HuH-7 (cell line): ENCODE measurements at regions not wholly inside any gene's neighbourhood (a gene's known extent, or its start where the extent isn't known, plus 50 kb on each side); places are given as distances from the start of the nearest gene placed in this dataset.
"Not testable (repeated sequence)": the region's sequence is repeated elsewhere in the genome, so short reads cannot be mapped to it uniquely, and the experiment has no call there.

Experiments used
- DNase-seq: peaks from one replicate; pipeline ENCODE4 v3.0.0; 2011; ENCODE audit warnings: low spot score

DNA sequence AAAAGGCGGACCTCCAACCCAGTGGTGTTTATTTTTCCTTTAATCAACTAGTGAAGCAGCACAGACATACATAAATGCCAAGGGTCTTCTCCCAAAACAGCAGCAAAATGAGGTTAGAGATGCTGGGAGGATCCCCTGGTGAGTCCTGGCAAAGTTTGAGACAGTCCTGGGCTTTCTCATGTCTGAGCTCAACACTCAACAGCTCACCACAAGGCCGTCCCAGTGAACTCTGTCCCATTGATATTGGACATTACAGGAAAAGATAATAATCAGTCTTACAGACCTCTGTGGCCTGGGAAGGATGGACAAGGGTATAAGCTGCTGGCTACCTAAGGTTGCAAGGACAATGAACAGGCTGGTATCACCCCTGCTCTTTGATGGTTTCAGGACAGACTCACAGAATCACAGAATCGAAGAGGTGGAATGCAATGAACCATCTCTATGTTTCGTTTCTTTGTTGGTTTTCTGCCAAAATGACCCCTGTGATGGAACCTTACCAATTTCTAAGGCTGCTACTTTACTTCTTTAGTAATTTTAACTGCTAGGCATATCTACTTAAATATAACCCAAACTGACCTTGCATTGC lies 551.8 kb downstream of the RAB28 start:
- DNase-seq, result no peak

DNA sequence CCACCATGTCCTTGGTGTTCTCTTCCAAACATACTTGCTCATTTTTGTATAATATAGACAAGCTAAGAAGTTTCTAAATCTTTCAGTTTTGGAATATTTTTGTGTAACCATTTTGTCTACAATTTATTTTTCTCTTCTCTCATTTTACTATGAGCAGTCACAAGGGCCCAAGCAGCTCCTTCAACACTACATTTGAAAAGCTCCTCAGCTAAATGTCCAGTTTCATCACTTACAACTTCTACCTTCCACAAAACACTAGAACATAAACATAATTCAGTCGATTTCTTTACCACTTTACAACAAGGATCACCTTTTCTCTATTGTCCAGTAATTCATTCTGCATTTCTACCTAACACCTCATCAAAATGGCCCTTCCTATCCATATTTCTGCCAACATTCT lies 554.4 kb downstream of the RAB28 start:
- no peak for DNase-seq

DNA sequence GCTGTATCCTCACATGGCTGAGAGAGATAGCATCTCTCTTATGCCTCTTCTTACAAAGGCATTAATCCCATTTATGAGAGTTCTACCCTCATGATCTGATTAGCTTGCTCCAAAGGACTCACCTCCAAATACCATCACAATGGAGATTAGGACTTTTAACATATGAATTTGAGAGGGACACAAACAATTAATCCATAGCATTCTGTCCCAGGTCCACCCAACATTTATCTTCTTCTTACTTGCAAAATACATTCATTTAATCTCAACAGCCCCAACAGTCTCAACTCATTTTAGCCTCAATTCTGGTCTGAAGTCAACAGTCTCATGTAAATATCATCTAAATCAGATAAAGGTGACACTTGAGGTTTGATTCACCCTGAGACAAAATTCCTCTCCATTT lies 555.4 kb downstream of the RAB28 start:
- no peak for DNase-seq

DNA sequence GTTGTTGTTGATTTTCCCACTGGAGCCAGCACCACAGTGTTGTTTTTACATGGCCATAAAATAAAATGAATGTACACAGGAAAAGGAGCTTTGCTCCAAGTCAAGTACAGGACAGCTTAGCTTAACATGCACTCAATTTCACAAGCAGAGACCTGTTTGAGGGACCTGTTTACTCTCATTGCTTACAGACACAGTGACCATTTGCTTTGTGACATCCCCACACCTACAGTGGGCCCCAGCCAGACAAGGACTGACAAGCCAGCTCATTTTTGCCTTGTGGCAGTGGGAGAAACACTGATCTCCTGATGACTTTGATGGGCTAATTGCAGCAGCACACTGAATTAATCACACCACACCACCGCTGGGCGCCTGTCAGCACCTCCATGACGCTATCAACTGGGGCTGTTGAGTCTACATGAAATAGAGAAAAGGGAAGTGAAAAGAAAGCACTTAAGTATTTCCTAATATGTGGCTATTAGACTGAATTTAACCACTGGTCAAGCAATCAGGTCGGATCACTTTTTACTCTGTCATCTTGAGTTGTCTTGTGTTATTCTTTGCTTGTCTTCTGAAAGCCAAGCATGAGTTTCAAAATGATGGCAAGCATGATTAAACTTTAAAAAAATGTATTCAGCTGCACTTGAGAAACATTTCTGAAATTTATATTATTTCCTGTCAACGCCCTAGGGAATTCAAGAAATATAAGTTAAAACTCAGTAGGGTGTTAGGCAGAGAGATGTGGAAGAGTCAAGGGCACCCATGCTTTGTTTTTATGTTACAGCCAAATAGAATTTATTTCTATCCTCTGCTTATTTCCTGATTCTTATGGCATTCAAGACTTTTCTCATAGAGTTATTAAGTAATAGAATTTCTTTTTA lies 557.7 kb downstream of the RAB28 start:
- DNase-seq, result peak; percentile 9

DNA sequence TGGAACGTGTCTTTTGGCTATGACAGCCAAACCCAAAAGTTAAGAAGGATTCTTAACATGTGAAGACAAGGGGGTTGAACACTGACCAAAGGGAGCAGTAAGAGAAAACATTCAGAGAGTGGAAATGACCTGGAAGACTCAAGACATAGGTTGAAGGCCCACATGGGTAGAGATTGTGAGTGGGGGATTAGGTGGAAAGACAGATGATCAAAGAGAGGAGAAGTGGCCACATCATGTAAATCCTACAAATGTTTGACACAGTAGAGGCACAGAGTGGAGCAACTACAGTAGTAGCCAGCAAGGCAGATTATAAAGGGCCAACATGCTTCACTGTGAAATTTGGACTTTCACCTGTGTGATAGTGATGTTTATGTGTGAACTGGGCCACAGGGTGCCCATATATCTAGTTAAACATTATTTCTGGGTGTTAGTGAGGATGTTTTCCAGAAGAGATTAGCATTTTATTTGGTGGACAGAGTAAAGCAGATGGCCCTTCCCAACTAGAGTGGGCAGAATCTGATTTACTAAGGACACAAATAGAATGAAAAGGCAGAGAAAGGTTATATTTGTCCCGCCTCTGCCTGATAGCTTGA lies 559.3 kb downstream of the RAB28 start:
- DNase-seq, result peak; percentile 2

DNA sequence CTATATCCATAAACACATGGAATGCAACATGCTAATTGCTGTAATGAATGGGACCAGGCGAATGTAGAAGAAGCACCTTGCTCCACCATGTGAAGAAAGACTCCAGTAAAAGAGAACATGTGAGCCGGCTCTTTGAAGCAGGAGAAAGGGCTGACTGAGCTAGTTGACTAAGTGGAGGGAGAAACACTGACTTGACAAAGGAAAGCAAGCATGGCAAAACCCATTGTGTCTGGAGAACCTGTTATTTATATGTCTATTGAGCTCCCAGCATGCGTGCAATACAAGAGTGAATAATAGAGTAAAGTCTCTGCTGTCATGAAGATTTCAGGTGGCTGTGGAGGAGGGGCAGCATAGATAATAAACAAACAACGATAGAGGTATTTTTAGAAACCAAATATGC lies 559.9 kb downstream of the RAB28 start:
- no peak for DNase-seq

DNA sequence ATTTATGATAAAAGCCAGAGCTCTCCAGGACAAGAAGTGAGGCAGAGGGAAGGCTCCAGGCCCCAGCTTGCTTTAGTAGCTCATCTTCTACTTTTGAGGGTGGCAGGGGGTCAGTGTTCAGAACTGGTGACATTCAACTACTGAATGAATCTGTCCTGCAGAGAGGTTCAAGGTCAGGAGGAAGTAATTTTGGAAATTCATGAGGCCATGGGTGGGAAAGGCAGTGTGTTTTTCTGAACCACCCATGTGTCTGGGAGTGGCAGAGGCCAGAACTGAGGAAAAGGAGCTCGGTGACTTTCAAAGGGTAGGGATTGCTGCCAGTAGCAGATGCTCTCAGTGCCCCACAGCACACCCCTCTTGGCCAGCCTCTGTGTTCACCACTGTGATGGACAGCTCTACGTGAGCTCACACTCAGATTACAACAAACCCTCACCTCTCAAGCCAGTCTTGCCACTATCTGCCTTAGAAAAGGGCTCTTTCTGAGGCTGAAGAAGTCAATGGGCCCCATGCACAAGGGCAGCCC lies 571.2 kb downstream of the RAB28 start:
- no peak for DNase-seq

DNA sequence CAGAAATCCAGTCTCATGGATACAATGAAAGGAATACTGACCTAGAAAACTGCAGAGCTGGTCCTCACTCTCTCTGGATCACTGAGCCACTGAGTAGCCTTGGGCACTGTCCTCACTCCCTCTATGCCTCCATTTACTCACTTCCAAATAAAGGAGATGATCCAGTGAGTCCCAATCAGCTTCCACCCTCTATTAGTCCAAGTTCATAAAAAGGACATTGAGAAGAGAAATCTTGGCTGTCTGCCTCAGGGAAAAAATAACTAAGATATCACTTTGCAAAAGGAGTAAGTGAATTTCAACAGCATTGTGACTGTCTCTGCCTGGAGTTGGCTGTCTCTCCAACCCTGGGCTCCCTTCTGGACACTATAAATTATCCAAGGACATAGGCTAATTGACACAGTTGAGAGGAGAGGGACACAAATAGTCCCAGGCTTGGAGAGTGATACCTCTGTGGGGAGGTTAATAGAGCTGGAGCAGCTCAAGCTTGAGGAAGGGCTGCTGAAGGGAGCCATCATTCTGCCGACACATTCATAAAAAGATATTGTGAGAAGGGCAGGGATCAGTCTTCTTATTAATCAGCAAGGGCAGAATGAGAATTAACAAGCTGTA lies 572.3 kb downstream of the RAB28 start:
- DNase-seq, result no peak

DNA sequence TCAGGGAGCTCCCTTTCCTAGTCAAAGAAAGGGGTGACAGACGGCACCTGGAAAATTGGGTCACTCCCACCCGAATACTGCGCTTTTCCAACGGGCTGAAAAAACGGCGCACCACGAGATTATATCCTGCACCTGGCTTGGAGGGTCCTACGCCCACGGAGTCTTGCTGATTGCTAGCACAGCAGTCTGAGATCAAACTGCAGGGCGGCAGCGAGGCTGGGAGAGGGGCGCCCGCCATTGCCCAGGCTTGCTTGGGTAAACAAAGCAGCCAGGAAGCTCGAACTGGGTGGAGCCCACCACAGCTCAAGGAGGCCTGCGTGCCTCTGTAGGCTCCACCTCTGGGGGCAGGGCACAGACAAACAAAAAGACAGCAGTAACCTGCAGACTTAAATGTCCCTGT lies 580.5 kb downstream of the RAB28 start:
- not testable (repeated sequence) for DNase-seq

DNA sequence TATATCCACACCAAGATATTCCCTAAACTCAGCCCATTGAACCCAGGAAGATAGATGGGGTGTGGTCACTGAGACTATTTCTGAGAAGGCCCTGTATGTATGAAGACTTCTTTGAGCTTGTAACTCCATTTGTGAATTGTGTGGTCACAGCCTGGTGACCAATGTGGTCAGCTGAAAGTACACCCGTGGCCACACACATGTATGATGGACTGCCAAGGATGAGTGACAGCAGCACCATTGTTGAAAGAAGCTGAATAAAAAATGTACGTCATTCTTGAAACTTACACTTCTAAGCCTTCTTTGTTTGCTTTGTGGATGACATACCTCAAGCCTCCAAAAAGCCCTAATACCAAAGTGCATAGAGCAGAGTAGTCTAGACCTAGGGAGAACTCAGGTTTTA lies 581.4 kb downstream of the RAB28 start:
- DNase-seq, result no peak

DNA sequence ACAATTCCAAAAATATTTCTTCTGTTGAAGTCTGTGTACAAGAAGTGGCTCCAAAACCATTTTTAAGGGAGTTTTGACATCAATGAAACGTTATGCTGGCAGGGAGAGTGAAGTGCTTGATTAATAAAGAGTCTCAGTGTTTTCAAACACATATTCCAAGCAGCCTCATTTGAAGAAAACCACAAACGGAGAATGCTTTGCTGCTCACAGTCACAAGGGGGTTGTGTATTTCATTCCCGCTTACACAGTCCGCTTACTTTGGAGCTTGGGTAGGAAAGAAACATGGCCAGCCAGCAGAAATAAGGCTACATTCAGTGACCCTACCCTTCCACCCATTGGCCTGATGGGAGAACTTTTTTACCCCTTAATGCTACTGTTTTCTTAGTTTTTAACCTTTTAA lies 586.2 kb downstream of the RAB28 start:
- no peak for DNase-seq

DNA sequence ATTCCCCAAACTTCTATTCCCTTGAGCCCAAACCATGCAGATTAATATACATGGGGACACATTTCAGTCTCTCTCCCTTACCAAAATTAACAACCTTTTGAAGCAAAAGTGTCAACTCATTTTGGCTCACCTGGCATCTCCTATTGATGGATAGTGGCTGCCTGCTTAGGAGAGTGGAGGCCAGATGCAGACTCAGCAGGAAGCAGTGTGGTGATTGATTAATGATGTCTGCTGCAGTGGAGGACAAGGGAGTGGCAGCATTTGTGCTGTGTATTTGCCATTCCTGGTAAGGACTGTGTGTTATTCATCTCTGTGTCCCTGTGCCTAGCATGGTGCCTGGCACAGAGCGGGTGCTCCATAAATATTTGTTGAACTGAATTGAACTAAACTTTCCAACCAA lies 590.1 kb downstream of the RAB28 start:
- no peak for DNase-seq

DNA sequence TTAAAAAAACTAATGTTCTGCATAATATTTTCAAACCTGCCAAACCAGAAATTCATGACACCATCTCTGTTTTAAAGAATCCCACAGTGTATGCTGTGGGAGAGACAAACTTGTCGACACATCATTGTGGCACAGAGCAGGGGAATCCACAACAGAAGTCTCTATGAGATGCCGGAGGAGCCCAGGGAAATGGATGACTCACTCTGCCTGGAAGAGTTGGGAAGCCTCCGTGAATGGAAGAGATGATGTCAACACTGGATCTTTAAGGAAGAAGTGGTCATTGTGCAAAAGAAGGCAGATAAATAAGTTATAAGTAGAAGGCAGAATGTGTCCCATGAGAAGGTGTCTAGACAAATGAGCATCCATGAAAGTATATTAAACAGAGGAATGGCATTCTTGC lies 595.1 kb downstream of the RAB28 start:
- DNase-seq, result no peak

DNA sequence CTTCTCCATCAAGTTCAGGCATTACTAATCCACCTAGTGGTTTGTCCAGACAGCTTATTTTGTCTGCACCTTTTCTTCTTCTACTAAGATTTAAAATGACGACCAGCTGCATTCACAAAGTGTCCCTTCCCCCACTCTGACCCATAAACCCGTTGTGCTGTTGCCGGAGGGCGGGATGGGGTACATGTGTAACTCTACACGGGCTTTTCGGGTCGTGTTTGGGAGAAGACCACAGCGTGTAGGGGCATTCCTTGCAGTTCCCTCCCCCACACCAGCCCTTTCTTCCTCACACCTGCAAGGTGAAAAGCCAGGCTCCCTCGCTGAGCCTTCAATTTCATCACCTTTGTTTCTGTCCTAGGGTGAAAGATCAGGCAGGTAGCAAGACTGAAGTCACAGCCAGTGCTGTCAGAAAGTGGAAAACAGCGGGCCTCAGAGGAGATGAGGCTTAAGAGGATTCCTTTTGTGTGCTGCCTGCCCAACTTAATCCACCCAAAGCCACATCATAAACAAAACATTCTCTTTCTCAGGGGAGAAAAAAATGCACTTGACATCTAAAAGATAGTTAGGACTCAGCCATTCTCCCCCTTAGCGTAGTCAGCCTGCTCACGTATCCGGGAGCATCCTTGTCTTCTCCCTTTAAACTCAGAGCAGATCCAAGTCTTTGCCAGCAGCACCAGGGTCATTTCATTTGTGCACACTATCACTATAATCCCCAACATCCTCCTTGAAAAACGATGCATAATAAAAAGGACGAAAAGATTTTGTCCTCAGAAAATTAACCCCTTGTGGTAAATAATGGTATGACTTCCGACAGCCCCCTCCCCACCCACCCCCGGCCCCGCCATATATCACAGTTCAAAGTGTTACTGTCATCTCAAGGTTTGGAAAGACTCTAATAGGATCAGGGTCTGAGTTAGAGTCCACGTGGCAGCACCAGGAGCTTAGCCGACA lies 599.0 kb downstream of the RAB28 start:
- DNase-seq, result no peak

DNA sequence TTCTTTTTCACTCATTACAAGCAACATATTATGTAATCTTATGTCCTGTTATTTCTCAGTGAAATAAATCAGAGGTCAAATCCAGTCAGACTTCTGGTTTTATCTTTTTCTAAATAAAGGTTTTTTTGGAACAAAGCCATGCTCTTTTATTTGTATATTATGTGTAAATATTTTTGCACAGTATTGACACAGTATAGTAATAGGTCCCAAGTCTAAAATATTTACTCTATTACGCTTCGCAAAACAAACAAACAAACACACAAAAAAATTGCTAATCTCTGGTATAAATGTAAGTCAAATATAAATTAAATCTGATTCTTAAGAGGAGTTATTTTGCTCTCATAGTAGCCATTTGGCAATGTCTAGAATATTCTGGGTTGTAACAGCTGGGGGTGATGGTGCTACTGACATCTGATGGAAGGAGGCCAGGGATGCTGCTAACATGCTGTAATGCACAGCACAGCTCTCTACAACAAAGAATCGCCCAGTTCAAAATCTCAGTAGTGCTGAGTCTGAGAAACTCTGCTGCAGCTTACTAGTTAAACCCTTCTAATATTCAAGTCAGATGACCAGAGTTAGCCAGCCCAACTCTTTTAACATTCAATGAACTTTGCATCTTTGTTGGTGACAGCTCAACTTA lies 602.1 kb downstream of the RAB28 start:
- no peak for DNase-seq

DNA sequence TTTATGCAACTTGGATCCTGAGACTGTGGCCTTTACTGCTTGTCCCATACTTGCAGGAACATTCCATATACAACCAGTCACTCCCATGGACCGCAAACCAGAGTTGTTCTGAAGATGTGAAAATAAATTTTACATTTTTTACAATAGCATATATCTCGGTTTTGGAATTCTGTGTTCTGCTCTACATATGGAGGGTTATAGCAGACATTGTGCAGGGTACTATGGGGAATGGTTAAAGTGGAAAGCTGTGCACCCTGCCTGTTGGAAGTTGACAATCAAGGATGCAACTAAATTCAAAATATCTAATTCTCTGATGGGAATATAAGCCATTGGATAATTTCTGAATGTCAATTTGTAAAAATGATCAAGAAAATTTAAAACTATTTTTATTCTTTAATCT lies 603.3 kb downstream of the RAB28 start:
- no peak for DNase-seq

DNA sequence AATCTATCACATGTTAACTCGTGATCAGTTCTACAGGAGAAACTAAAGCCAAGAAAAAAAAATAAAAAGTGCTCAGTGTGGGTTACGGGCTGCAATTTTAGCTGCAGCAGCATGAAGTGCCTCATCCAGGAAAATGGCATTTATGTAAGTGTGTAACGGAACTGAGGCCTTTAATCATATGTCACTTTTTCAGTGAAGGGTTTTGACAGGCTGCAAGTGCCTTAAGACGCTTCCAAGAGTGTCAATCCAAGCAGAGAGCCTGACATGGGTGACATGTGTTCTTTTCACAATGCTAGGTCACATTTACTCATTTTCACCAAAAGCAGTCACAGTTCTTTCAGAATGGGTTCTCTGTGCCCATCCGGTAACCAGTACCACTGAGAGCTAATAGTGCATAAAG lies 604.6 kb downstream of the RAB28 start:
- DNase-seq, result no peak

DNA sequence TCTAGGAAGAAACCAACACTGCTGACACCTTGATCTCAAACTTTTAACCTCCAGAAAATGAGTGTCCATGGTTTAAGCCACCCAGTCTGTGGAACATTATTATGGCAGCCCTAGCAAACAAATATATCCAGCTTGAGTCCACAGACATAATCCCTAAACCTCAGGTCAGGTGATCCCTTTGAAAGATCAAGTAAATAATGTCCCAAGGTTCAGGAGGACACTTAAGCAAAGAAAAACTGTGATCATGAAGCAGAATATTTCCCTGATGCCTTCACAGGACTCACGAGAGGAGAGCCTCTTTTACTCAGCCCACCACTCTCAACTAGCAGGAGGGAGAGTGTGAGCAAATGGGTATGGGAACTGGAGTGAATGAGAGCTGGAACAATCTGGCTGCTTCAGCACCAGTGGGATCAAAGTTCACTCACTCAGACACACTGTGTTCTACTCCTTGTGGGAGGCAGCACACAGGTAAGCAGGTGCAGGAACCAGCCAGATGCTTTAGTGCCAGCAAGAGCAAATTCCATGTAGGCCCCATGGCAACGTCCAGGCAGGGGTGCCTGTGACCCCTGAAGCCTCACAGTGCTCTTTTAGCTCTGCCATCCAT lies 608.4 kb downstream of the RAB28 start:
- DNase-seq, result no peak

DNA sequence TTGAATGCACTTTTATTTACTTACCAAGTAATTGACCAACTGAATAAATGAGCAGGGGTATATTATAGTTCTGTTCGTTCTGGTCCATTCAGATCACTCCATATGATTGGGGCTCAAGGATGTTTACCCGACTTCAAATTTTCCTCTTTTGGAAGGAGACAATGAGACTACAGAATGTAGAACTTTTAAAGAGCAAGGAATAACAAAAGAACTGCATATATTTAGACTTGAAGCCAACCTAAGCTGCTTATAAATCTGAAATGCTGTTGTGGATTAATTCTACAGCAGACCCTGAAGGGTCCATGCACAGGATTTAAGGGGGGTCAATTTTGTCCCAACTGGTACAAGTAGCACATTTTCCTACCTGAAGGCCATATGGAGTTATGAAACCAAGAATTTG lies 610.8 kb downstream of the RAB28 start:
- DNase-seq, result no peak

DNA sequence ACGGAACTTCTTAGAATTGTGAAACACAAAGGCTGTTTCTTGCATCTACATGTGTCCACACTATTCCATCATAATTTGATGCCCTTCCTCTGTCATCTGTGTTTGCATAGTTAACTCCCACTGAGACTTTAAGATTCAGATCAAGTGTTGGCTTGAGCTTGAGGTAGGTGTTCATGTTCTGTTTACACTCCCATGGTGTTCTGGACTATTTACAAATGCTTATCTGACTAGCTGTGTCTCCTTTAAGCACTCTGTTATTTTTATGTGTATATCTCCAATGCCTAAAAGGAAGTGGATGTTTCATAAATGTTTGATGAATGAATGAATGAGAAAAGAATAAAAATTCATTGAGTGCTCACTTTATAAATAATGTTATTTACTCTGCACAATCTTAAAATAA lies 622.7 kb downstream of the RAB28 start:
- no peak for DNase-seq
